GM12878 (cell line): ENCODE measurements at regions not wholly inside any gene's neighbourhood (a gene's known extent, or its start where the extent isn't known, plus 50 kb on each side); places are given as distances from the start of the nearest gene placed in this dataset.

Source experiments
- ATAC-seq: fragments of 200-7000 bp; cut with Tn5 transposase; 3 replicates; pipeline ENCODE4 v1.9.1; 2020; ENCODE audit warnings: mild to moderate bottlenecking, moderate library complexity
- BruUV-seq: library from RNA; stranded (reverse); fragments of 400-500 nt; replicated peaks from 2 replicates; lab custom pipeline; 2021; lab: Mats Ljungman, UMichigan
- CTCF ChIA-PET: fragments of 300-600 bp; sonication (Branson Sonifier 250); formaldehyde crosslinking; extraction: SDS; loops from one replicate; lab custom pipeline; 2021; ENCODE audit warnings: inconsistent platforms; lab: Yijun Ruan, JAX
- POLR2A ChIA-PET: fragments of 350-600 bp; formaldehyde crosslinking; extraction: SDS; loops from one replicate; lab custom pipeline; 2021; ENCODE audit warnings: inconsistent platforms; lab: Charles Lee
- RAD21 ChIA-PET: fragments of 300-600 bp; sonication (Branson Sonifier 250); formaldehyde crosslinking; loops from one replicate; lab custom pipeline; 2023; ENCODE audit warnings: antibody characterized with exemption; ENCODE audit not compliant: unreplicated experiment; lab: Charles Lee
- SMC1A ChIA-PET: fragments of 300-600 bp; sonication (Branson Sonifier 250); formaldehyde crosslinking; loops from one replicate; lab custom pipeline; 2023; ENCODE audit not compliant: unreplicated experiment, uncharacterized antibody; lab: Charles Lee
- DNase-seq: peaks from one replicate; pipeline ENCODE4 v3.0.0-alpha.2; 2011; ENCODE audit warnings: low read depth, low spot score
- FAIRE-seq: peaks from 3 replicates; lab custom pipeline; 2011; peaks lifted over from hg19 to GRCh38; lab: Jason Lieb, UNC
- H2AFZ ChIP-seq: 2 replicates; pipeline ENCODE4 v1.6.0; 2011; ENCODE audit warnings: low read depth, low read length, control low read depth; ENCODE audit not compliant: control insufficient read depth
- H3K27ac ChIP-seq: 2 replicates; pipeline ENCODE4 v1.5.1; 2011; ENCODE audit warnings: control low read depth; ENCODE audit not compliant: control insufficient read depth, insufficient read depth
- H3K27me3 ChIP-seq, 2 experiments: replicated peaks in 1 of 2; 2 replicates each; pipeline versions ENCODE4 v1.6.0 to v1.6.1; 2011; ENCODE audit warnings: low read length in 1 of 2; ENCODE audit not compliant: control insufficient read depth in 2 of 2, insufficient read depth in 2 of 2
- H3K36me3 ChIP-seq, 2 experiments: 2 replicates each; pipeline ENCODE4 v1.5.1; 2011; ENCODE audit warnings: low read length in 1 of 2; ENCODE audit not compliant: control insufficient read depth in 2 of 2, insufficient read depth in 2 of 2
- H3K4me1 ChIP-seq: 2 replicates; pipeline ENCODE4 v1.6.1; 2011; ENCODE audit warnings: mild to moderate bottlenecking, low read length, moderate library complexity, mixed read lengths; ENCODE audit not compliant: control insufficient read depth, insufficient read depth
- H3K4me2 ChIP-seq: 2 replicates; pipeline ENCODE4 v1.6.0; 2011; ENCODE audit warnings: control low read depth; ENCODE audit not compliant: control insufficient read depth, insufficient read depth
- H3K4me3 ChIP-seq: fragments of 200-600 bp; sonication (generic); 2 replicates; pipeline ENCODE4 v1.5.1; 2016
- H3K79me2 ChIP-seq: 2 replicates; pipeline ENCODE4 v1.6.0; 2011; ENCODE audit warnings: low read length; ENCODE audit not compliant: control insufficient read depth, insufficient read depth
- H3K9ac ChIP-seq: 2 replicates; pipeline ENCODE4 v1.8.0; 2011; ENCODE audit warnings: low read length, control low read depth, mixed read lengths; ENCODE audit not compliant: control insufficient read depth, insufficient read depth
- H3K9me3 ChIP-seq: replicated peaks from 3 replicates; pipeline ENCODE4 v1.5.1; 2011; ENCODE audit warnings: mild to moderate bottlenecking, low read length; ENCODE audit not compliant: control insufficient read depth, insufficient read depth
- H4K20me1 ChIP-seq: 2 replicates; pipeline ENCODE4 v1.6.0; 2011; ENCODE audit not compliant: control insufficient read depth, insufficient read depth
- DPF2 ChIP-seq: fragments of 450-650 bp; IDR thresholded peaks from 2 replicates; pipeline ENCODE4 v1.6.1; 2017; ENCODE audit warnings: mild to moderate bottlenecking
- FOS ChIP-seq: IDR thresholded peaks from 3 replicates; pipeline ENCODE4 v1.6.1; 2011; ENCODE audit warnings: borderline replicate concordance; ENCODE audit not compliant: insufficient read length; ENCODE audit errors: extremely low read depth
- HCFC1 ChIP-seq: fragments of 150-350 bp; IDR thresholded peaks from 2 replicates; pipeline ENCODE4 v1.6.1; 2014; ENCODE audit warnings: low read length
- PAX5 ChIP-seq: IDR thresholded peaks from 2 replicates; pipeline ENCODE4 v1.6.1; 2011; ENCODE audit warnings: low read depth, low read length, borderline replicate concordance
- POLR2A ChIP-seq: IDR thresholded peaks from 2 replicates; pipeline ENCODE4 v1.6.1; 2011; ENCODE audit warnings: low read depth, mild to moderate bottlenecking, low read length
- POLR2AphosphoS2 ChIP-seq: IDR thresholded peaks from 2 replicates; pipeline ENCODE4 v1.6.1; 2011; ENCODE audit warnings: low read depth, mild to moderate bottlenecking, low read length, improper control_type of control experiment, moderate library complexity
- RB1 ChIP-seq: fragments of 450-650 bp; formaldehyde crosslinking; IDR thresholded peaks from 2 replicates; pipeline ENCODE4 v1.6.1; 2017; ENCODE audit warnings: mild to moderate bottlenecking, borderline replicate concordance
- RELB ChIP-seq: fragments of 450-650 bp; IDR thresholded peaks from 2 replicates; pipeline ENCODE4 v1.6.1; 2017; ENCODE audit warnings: low read depth, mild to moderate bottlenecking, moderate library complexity
- RFX5 ChIP-seq: IDR thresholded peaks from 2 replicates; pipeline ENCODE4 v1.6.1; 2011; ENCODE audit warnings: low read depth, low read length, improper control_type of control experiment
- SMARCA5 ChIP-seq: fragments of 450-650 bp; IDR thresholded peaks from 2 replicates; pipeline ENCODE4 v1.6.1; 2017; ENCODE audit warnings: mild to moderate bottlenecking
- ZZZ3 ChIP-seq: IDR thresholded peaks from 2 replicates; pipeline ENCODE4 v1.6.1; 2011; ENCODE audit warnings: low read depth; ENCODE audit not compliant: control insufficient read depth, insufficient read length
- WGBS: methylation state at CpG from one replicate; pipeline ENCODE4 v1.1.6; 2016; ENCODE audit warnings: low lambda C conversion rate; ENCODE audit not compliant: insufficient replicate concordance, insufficient coverage; ENCODE audit errors: missing lambda C conversion rate; 5-methylcytosine and 5-hydroxymethylcytosine counted together
- in situ Hi-C: fragments of 300-500 bp; cut with MboI; formaldehyde crosslinking; loops from 9 replicates; pipeline ENCODE4 v1.14.3; 2018; ENCODE audit warnings: mixed read lengths
- intact Hi-C: fragments of 100-400 bp; cut with micrococcal nuclease; formaldehyde crosslinking; loops from one replicate; pipeline ENCODE4 v1.14.2; 2022; ENCODE audit not compliant: unreplicated experiment

- FAIRE-seq (no peak), ATAC-seq (no peak), DNase-seq (no peak)
- ChIA-PET RAD21 (no interaction called here), SMC1A (no interaction called here), POLR2A (no interaction called here), CTCF (no interaction called here)
- no peaks in the 10 kb centered on the region for H3K9me3 ChIP-seq
- in situ Hi-C loops = no loop called here
- H3K27ac ChIP-seq = no peak overlapping the region
- H4K20me1 ChIP-seq = no peaks in the 10 kb centered on the region
- 15% methylated on average over 3 of the region's 3 CpGs for WGBS
- H3K36me3 ChIP-seq = no peaks in the 10 kb centered on the region
- H3K4me1 ChIP-seq = no peaks in the 10 kb centered on the region
- intact Hi-C loops = no loop called here
- no TSS peak for BruUV-seq
- H3K4me3 ChIP-seq = no peak overlapping the region
- H3K9ac ChIP-seq = no peak overlapping the region
- no peaks in the 10 kb centered on the region for H3K79me2 ChIP-seq
- no peaks in the 10 kb centered on the region for H3K27me3 ChIP-seq
- H2AFZ ChIP-seq = no peak overlapping the region
- TF ChIP-seq DPF2 (no peak), RB1 (no peak), POLR2AphosphoS2 (no peak), HCFC1 (no peak), SMARCA5 (no peak), RFX5 (no peak), PAX5 (no peak), RELB (no peak), FOS (no peak), POLR2A (no peak), ZZZ3 (no peak)
- no peak overlapping the region for H3K4me2 ChIP-seq
Measured at GRCh38 chrX:93229036-93229435, 444.3 kb downstream of the NAP1L3 start.
